Activated CD4-positive, alpha-beta T cell treated with anti-CD3 and anti-CD28 coated beads, Interleukin-2, amount 10 ng/mL, durations not matched to agents 7 days and 5 days (primary cell): ENCODE measurements at regions not wholly inside any gene's neighbourhood (a gene's known extent, or its start where the extent isn't known, plus 50 kb on each side); places are given as distances from the start of the nearest gene placed in this dataset.

Experiments
- CTCF ChIA-PET: fragments of 350-600 bp; sonication (Branson Sonifier 250); formaldehyde crosslinking; loops from one replicate; lab custom pipeline; 2021; ENCODE audit warnings: antibody characterized with exemption; lab: Charles Lee
- POLR2A ChIA-PET: fragments of 350-600 bp; sonication (Branson Sonifier 250); formaldehyde crosslinking; loops from one replicate; lab custom pipeline; 2021; ENCODE audit warnings: antibody characterized with exemption; lab: Charles Lee
- DNase-seq: peaks from one replicate; pipeline ENCODE4 v3.0.0-alpha.2; 2020
- H3K27ac Mint-ChIP-seq: one replicate; pipeline ENCODE4 v1.8.0; 2021; ENCODE audit warnings: mild to moderate bottlenecking, moderate library complexity, mixed read lengths
- H3K27me3 Mint-ChIP-seq: one replicate; pipeline ENCODE4 v1.8.0; 2021; ENCODE audit warnings: mixed read lengths
- H3K36me3 Mint-ChIP-seq: one replicate; pipeline ENCODE4 v1.8.0; 2021; ENCODE audit warnings: low read depth, mixed read lengths
- H3K4me1 Mint-ChIP-seq: one replicate; pipeline ENCODE4 v1.8.0; 2021; ENCODE audit warnings: mixed read lengths
- H3K4me3 Mint-ChIP-seq: one replicate; pipeline ENCODE4 v1.8.0; 2021; ENCODE audit warnings: mild to moderate bottlenecking, moderate library complexity, mixed read lengths
- H3K9me3 Mint-ChIP-seq: one replicate; pipeline ENCODE4 v1.8.0; 2021; ENCODE audit warnings: mixed read lengths

DNA sequence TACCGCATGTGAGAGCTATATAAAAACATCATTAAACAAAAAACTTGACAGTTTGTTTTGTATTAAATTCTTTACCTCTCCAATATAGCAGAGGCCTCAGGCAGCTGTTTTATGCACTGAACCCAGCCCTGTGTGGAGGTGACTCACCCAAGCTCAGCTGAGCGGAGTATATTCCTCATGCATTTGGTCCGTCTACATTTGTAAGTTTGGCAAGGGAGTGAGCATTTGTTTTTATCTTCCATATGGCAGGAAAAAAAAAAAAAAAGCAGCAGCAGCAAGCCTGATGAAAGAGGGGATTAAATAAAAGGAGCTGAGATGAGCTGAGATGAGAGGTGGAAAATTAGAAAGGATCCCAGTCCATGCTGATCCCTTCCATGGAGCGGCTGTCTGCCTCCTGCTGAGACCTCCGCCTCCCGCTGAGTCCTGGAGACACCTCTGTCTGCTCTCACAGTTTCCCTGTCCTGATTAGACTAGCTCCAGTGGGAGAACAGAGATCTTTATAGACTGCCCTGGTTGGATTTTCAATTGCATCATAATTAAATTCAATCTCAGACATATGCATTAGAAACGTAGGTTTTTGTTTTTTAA, 112.0 kb upstream of the CTNND2 start:
- no peaks in the 10 kb centered on the region for H3K4me1 Mint-ChIP-seq
- no peaks in the 10 kb centered on the region for H3K27me3 Mint-ChIP-seq
- CTCF ChIA-PET, result interaction anchor here (0.6 to 0.7 kb wide), 3 partner anchors 44 to 121 kb away, joined by 3 to 4 read pairs (median 3); no protein-coding TSS in a partner anchor

DNA sequence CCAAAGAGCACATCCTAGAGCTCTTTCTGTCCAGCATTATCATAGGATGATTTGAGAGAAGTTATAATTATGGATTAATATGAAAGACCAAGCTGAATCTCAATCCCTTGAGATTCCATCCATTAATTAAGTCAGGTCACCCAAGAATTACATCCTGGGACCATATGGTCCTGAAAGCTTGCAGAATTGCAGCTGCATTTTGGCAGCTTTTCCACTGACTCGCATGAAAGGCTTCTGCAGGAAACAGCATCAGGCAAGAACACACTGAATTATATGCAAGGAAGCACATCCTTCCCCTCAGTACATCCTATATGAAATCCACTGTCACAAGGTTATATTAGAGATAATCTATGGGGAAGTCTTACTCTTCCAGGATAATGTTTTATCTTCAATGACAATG, 109.1 kb upstream of the CTNND2 start:
- H3K36me3 Mint-ChIP-seq, result no peaks in the 10 kb centered on the region
- H3K27ac Mint-ChIP-seq, result no peak overlapping the region
- no peaks in the 10 kb centered on the region for H3K27me3 Mint-ChIP-seq
- ChIA-PET CTCF (no interaction called here), POLR2A (no interaction called here)
- H3K4me1 Mint-ChIP-seq, result no peaks in the 10 kb centered on the region
- H3K9me3 Mint-ChIP-seq, result peaks cover 8% of the 10 kb centered on the region
- no peak overlapping the region for H3K4me3 Mint-ChIP-seq
- no peak for DNase-seq

More for the DNA sequence above, 112.0 kb upstream of the CTNND2 start:
- POLR2A ChIA-PET, result no interaction called here
- no peaks in the 10 kb centered on the region for H3K9me3 Mint-ChIP-seq
- no peaks in the 10 kb centered on the region for H3K36me3 Mint-ChIP-seq
- no peak overlapping the region for H3K4me3 Mint-ChIP-seq
- no peak for DNase-seq
- no peak overlapping the region for H3K27ac Mint-ChIP-seq

DNA sequence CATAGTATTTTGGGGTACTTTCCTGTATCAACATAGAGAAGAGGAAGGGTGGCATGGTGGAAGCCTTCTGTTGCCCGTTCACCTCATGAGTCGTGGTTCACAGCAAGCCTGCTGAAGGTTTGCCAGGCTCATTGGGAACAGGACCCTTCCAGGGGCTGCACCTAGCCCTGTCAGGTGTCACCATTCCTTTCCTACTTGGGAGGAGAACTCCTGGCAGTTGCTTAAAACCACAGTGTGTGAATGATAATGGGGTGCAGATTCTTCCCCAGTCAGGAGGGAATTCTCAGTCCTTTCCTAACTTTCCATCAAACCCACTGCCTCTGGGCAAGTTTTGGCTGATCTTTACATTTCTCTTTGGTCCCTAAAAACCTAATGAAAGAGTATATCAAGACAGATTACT, 99.4 kb upstream of the CTNND2 start:
- H3K36me3 Mint-ChIP-seq, result no peaks in the 10 kb centered on the region
- DNase-seq, result no peak
- H3K27ac Mint-ChIP-seq, result no peak overlapping the region
- no peaks in the 10 kb centered on the region for H3K4me1 Mint-ChIP-seq
- ChIA-PET POLR2A (no interaction called here), CTCF (no interaction called here)
- peaks cover under 1% of the 10 kb centered on the region for H3K9me3 Mint-ChIP-seq
- H3K27me3 Mint-ChIP-seq, result no peaks in the 10 kb centered on the region
- H3K4me3 Mint-ChIP-seq, result no peak overlapping the region

DNA sequence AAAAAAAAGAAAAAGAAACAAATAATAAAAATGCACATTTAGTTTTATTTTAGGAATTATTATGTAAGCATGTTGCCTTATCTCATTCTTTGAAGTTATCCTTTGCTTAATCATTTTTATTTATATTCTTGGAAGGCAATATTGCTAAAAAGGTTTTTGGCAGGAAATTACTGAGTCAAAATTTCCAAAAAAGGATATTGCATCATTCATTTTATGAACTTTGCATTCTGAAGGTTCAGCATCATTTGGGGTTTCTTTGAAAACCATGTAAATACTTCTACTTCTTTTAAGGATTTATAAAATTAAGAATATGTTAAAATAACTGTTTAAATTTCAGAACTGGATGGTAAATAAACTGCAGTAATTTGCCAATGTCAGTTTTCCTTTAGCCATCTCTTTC, 94.2 kb upstream of the CTNND2 start:
- CTCF ChIA-PET, result no interaction called here

DNA sequence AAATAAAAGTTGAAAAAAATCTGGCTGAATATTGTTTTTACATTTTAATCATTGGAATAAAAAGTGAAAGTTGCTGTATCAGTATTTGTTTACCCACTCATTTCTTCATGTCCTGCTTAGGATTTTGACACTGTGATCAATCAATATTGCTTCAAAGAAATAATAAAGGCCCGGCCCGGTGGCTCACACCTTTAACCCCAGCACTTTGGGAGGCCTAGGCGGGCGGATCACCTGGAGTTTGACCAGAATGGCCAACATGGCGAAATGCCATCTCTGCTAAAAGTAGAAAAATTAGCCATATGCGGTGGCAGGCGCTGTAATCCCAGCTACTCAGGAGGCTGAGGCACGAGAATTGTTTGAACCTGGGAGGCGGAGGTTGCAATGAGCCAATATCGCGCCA, 93.7 kb upstream of the CTNND2 start:
- Mint-ChIP-seq H3K4me3 (no peak overlapping the region), H3K36me3 (no peaks in the 10 kb centered on the region), H3K9me3 (peaks cover 5% of the 10 kb centered on the region), H3K27ac (no peak overlapping the region), H3K4me1 (no peaks in the 10 kb centered on the region), H3K27me3 (no peaks in the 10 kb centered on the region)
- no peak for DNase-seq
- CTCF ChIA-PET, result no interaction called here
- POLR2A ChIA-PET, result no interaction called here

More for the DNA sequence above, 94.2 kb upstream of the CTNND2 start:
- no peak overlapping the region for H3K4me3 Mint-ChIP-seq
- POLR2A ChIA-PET, result no interaction called here
- H3K27ac Mint-ChIP-seq, result no peak overlapping the region
- no peaks in the 10 kb centered on the region for H3K4me1 Mint-ChIP-seq
- H3K36me3 Mint-ChIP-seq, result no peaks in the 10 kb centered on the region
- no peak for DNase-seq
- H3K9me3 Mint-ChIP-seq, result peaks cover 5% of the 10 kb centered on the region
- no peaks in the 10 kb centered on the region for H3K27me3 Mint-ChIP-seq

DNA sequence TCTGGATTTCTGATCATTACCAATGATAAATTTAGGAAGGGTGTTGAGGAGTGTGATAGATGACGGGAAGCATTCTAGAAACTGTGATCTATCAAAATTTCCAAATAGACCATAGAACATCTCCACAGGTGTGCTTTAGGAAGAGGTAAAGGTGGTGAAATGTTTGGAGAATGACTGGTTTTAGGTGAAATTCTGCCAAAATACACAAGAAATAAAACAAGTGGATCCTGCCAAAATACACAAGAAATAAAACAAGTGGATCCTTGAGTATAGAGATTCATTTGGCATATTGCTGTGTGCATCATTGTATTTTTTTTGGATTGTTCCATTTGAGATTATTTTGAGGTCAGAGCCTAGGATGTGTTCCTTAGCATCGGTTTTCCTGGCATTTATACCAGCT, 88.3 kb upstream of the CTNND2 start:
- Mint-ChIP-seq H3K36me3 (no peaks in the 10 kb centered on the region), H3K27ac (no peak overlapping the region), H3K9me3 (peaks cover 5% of the 10 kb centered on the region), H3K4me1 (no peaks in the 10 kb centered on the region), H3K4me3 (no peak overlapping the region), H3K27me3 (no peaks in the 10 kb centered on the region)
- POLR2A ChIA-PET, result no interaction called here
- CTCF ChIA-PET, result no interaction called here
- no peak for DNase-seq

DNA sequence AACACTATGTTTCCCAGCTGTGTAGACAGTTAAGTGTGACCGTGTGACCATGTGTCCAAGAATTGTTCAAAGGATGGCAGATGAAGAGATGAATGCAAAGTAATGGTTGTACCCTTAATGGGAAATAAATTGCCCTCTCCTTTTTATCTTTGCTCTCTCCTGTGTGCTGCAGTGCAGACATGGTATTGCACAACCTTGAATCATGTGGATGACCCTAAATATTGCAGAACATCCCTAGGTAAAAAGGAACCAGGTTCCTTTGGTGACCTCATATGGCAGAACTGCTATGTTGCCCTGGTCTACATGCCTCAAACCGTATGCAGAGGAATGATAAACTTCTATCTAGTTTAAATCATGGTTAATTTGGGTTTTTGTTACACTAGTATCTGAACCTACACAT, 81.7 kb upstream of the CTNND2 start:
- Mint-ChIP-seq H3K4me3 (no peak overlapping the region), H3K4me1 (no peaks in the 10 kb centered on the region), H3K9me3 (no peaks in the 10 kb centered on the region), H3K36me3 (no peaks in the 10 kb centered on the region), H3K27me3 (no peaks in the 10 kb centered on the region), H3K27ac (no peak overlapping the region)
- ChIA-PET POLR2A (no interaction called here), CTCF (no interaction called here)
- no peak for DNase-seq

DNA sequence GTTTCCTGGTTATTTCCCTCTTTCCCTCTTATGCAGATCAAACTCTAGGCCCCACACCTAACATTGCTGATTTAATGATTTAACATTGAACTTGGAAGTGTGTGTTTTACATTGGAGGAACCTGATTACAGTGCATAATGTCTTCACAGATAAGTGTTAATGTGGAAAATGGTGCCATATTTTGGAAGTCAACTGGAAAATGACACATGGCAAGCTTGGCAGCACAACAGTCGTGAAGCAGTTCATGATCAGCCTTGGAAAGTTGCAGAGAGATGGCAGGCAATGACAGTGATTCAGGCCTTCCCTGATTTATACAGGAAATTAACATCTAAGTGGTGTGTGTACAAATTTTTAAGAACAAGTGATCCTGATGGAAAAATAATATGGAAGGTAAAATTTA, 80.0 kb upstream of the CTNND2 start:
- H3K36me3 Mint-ChIP-seq, result no peaks in the 10 kb centered on the region
- no peaks in the 10 kb centered on the region for H3K4me1 Mint-ChIP-seq
- H3K27me3 Mint-ChIP-seq, result no peaks in the 10 kb centered on the region
- no peak for DNase-seq
- H3K9me3 Mint-ChIP-seq, result peaks cover 2% of the 10 kb centered on the region
- CTCF ChIA-PET, result no interaction called here
- no peak overlapping the region for H3K27ac Mint-ChIP-seq
- POLR2A ChIA-PET, result no interaction called here
- no peak overlapping the region for H3K4me3 Mint-ChIP-seq

DNA sequence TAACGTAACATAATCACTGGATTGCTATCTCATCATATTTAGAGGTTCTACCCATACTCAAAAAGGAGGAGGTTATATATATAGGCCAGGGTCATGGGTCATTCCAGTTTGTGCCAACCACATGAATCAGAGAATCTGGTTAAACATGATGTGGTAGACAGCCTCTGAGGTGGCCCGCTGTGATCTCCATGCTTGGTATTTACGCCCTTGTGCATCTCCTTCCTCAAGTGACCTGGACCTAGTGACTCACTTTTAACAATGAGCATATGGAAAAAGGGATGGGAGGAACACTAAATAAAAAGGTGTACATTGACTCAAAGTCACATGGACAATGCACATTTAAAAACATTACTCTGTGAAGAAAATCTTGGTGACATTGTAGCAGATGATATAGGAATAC, 77.7 kb upstream of the CTNND2 start:
- no peak for DNase-seq
- Mint-ChIP-seq H3K4me3 (no peak overlapping the region), H3K27ac (no peak overlapping the region), H3K36me3 (no peaks in the 10 kb centered on the region), H3K4me1 (no peaks in the 10 kb centered on the region), H3K27me3 (no peaks in the 10 kb centered on the region), H3K9me3 (peaks cover 2% of the 10 kb centered on the region)
- CTCF ChIA-PET, result no interaction called here
- POLR2A ChIA-PET, result no interaction called here

DNA sequence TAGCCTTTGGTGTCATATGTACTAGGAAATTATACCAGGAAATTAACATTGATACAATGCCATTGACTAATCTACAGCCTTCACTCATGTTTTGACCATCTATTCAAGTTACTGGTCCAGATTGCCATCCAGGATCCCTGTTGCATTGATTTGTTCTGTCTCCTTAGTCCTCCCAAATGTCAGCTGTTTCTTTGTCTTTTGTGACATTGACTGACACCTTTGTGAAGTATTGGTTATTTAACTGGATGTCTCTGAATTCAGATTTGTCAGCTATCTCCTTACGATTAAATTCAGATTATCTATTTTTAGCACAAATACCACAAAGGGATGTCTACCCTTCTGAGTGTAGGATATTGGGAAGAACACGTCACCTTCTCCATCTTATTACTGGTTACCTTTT, 73.7 kb upstream of the CTNND2 start:
- Mint-ChIP-seq H3K27ac (no peak overlapping the region), H3K36me3 (no peaks in the 10 kb centered on the region), H3K9me3 (peaks cover 2% of the 10 kb centered on the region), H3K27me3 (no peaks in the 10 kb centered on the region), H3K4me3 (no peak overlapping the region), H3K4me1 (no peaks in the 10 kb centered on the region)
- POLR2A ChIA-PET, result no interaction called here
- CTCF ChIA-PET, result no interaction called here
- no peak for DNase-seq

DNA sequence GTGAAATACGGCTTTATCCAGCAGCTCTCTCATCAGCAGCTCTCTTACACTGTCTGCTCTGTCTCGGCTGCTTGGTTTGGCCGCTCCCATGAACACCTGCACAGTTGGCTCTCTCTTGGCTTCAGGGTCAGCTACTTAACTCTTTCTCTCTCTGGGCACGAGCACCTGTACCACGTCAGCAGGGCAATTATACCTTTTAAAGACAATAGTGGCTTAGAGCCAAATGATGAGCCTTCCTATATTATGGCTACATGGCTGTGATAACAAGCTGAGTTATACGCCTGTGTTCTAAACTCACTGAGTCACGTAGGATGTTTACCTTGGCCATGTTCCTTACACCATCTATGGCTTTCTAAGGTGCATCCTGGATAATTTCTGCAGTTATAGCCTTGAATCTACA, 69.2 kb upstream of the CTNND2 start:
- H3K36me3 Mint-ChIP-seq, result no peaks in the 10 kb centered on the region
- no peak for DNase-seq
- peaks cover 4% of the 10 kb centered on the region for H3K9me3 Mint-ChIP-seq
- no peaks in the 10 kb centered on the region for H3K4me1 Mint-ChIP-seq
- ChIA-PET POLR2A (no interaction called here), CTCF (no interaction called here)
- no peaks in the 10 kb centered on the region for H3K27me3 Mint-ChIP-seq
- no peak overlapping the region for H3K4me3 Mint-ChIP-seq
- no peak overlapping the region for H3K27ac Mint-ChIP-seq

DNA sequence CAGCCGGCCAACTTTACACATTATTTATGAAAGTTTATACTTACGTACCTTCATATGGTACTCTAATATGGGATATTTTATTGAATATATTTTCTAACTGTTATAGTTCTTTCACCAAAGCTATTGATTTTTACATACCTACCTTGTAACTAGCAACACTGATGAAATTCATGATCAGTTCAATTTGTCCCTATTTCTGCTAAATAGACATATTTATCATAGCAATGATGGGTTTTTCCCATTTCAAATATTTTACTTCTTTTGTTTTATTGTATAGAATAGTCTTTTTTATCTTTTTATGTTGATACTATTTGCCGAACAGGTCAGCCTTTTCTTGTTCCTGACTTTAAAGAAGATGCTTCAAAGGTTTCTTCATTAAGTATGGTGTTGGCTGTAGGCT, 59.0 kb upstream of the CTNND2 start:
- Mint-ChIP-seq H3K36me3 (no peaks in the 10 kb centered on the region), H3K4me3 (no peak overlapping the region), H3K4me1 (no peaks in the 10 kb centered on the region), H3K27me3 (no peaks in the 10 kb centered on the region), H3K27ac (no peak overlapping the region), H3K9me3 (no peaks in the 10 kb centered on the region)
- DNase-seq, result no peak
- ChIA-PET CTCF (no interaction called here), POLR2A (no interaction called here)

DNA sequence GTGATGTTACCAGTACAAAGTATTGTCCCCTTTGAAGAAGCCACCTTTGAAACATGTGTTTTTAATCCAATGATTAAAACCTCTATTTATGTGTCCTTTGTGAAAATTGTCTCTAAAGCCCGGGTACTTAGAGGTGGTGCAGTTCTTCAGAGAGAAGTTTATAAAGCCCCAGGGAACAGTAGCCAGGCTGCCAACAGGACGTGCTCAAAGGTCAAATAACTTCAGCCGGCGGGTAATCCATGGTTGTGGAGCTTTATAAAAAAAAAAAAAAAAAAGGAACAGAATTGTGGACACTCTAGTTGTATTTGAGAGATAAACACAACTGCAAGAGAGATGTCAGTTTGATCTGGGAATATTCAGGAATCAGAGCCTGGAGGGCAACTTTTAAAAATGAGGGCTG, 57.9 kb upstream of the CTNND2 start:
- no peaks in the 10 kb centered on the region for H3K36me3 Mint-ChIP-seq
- no peaks in the 10 kb centered on the region for H3K27me3 Mint-ChIP-seq
- ChIA-PET CTCF (no interaction called here), POLR2A (no interaction called here)
- H3K27ac Mint-ChIP-seq, result no peak overlapping the region
- no peaks in the 10 kb centered on the region for H3K4me1 Mint-ChIP-seq
- no peaks in the 10 kb centered on the region for H3K9me3 Mint-ChIP-seq
- no peak for DNase-seq
- H3K4me3 Mint-ChIP-seq, result no peak overlapping the region

DNA sequence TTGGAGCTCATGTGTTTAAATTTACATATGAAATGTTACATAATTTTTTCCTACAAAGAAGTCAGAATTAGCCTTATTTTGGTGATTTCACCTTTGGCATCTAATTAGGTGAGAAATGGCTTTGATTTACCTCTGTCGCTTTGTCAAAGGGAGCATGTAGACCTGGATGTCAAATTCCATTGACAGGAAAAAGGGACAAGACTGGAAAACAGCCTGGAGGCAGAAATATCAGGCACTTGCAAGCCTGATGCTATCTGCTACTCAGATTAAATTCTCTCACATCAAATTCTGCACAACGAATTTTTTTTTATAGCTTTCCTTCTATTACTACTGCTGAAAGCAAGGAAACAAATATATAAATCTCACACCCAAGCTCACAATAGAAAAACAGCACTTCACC, 54.1 kb upstream of the CTNND2 start:
- no peak overlapping the region for H3K4me3 Mint-ChIP-seq
- no peaks in the 10 kb centered on the region for H3K27me3 Mint-ChIP-seq
- ChIA-PET POLR2A (no interaction called here), CTCF (no interaction called here)
- H3K27ac Mint-ChIP-seq, result no peak overlapping the region
- DNase-seq, result no peak
- peaks cover 4% of the 10 kb centered on the region for H3K9me3 Mint-ChIP-seq
- no peaks in the 10 kb centered on the region for H3K4me1 Mint-ChIP-seq
- no peaks in the 10 kb centered on the region for H3K36me3 Mint-ChIP-seq
